Coronary artery (tissue), 2 donors: ENCODE measurements at regions not wholly inside any gene's neighbourhood (a gene's known extent, or its start where the extent isn't known, plus 50 kb on each side); places are given as distances from the start of the nearest gene placed in this dataset.

Source experiments
- DNase-seq: peaks from one replicate; pipeline ENCODE4 v3.0.0-alpha.2; 2017; ENCODE audit warnings: low spot score
- H3K27ac ChIP-seq, 2 donors: fragments of 200-600 bp; sonication (generic); one replicate each; pipeline ENCODE4 v1.5.1; 2016 to 2019
- H3K4me3 ChIP-seq: fragments of 200-600 bp; sonication (generic); 2 replicates; pipeline ENCODE4 v1.5.1; 2016; ENCODE audit warnings: mild to moderate bottlenecking, moderate library complexity
- TF ChIP-seq, protein P1 (sequence below): fragments of 200-600 bp; sonication (generic); IDR thresholded peaks from one replicate; pipeline ENCODE4 v1.5.1; 2019; ENCODE audit warnings: antibody characterized with exemption

GRCh38 chr13:86446311-86446710, 647.1 kb upstream of the SLITRK6 start:
- no peak for DNase-seq
- Histone ChIP-seq H3K4me3 (no peak overlapping the region), H3K27ac (no peak overlapping the region)
- TF ChIP-seq, protein P1, sequence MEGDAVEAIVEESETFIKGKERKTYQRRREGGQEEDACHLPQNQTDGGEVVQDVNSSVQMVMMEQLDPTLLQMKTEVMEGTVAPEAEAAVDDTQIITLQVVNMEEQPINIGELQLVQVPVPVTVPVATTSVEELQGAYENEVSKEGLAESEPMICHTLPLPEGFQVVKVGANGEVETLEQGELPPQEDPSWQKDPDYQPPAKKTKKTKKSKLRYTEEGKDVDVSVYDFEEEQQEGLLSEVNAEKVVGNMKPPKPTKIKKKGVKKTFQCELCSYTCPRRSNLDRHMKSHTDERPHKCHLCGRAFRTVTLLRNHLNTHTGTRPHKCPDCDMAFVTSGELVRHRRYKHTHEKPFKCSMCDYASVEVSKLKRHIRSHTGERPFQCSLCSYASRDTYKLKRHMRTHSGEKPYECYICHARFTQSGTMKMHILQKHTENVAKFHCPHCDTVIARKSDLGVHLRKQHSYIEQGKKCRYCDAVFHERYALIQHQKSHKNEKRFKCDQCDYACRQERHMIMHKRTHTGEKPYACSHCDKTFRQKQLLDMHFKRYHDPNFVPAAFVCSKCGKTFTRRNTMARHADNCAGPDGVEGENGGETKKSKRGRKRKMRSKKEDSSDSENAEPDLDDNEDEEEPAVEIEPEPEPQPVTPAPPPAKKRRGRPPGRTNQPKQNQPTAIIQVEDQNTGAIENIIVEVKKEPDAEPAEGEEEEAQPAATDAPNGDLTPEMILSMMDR: no peak

- TF ChIP-seq, protein P1: no peak
- no peak for DNase-seq
- Histone ChIP-seq H3K4me3 (no peak overlapping the region), H3K27ac (no peak overlapping the region)
Measured at GRCh38 chr13:86447479-86447878, 648.3 kb upstream of the SLITRK6 start.

GRCh38 chr13:86462011-86462410, 662.8 kb upstream of the SLITRK6 start:
- Histone ChIP-seq H3K27ac (no peak overlapping the region), H3K4me3 (no peak overlapping the region)
- DNase-seq: no peak
- TF ChIP-seq, protein P1: no peak

DNA sequence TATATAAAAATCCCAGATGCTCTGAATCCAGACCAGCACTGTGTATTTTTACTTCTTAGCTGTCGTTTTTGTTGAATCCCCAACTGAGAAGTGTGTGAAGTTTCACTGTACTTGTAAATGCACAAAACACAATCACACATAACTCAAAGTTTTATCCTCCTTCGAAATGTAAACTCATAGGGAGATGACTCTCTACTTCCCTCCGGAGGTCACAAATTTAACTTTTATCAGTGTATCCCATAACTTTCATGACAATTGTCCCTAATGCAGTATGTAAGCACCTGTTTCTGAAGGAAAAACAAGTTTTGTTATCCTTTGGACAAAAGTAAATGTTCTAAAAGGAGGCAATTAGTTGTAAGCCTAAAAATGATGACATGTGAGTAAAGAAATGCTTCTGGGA, 665.0 kb upstream of the SLITRK6 start:
- DNase-seq: no peak
- TF ChIP-seq, protein P1: no peak
- H3K27ac ChIP-seq: no peak overlapping the region
- H3K4me3 ChIP-seq: no peak overlapping the region

DNA sequence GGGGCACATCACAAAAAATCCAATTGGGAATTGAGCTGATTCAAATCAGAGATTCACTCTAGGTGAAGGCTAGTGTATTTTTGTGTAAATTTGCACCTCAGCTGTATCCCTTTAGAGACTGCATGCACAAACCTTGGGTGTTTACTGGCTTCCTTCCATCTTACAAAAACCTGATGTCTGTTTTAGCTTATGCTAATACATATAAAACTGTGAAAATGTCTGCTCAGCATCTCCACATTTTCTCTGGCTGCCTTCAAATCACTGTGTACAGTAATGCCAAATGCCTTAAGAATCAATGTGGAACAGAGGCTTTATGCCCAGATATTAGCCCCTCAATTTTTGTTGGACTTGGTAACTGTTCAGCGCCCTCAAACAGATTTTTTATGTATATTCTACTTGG, 675.8 kb upstream of the SLITRK6 start:
- Histone ChIP-seq H3K27ac (no peak overlapping the region), H3K4me3 (no peak overlapping the region)
- no peak for DNase-seq
- TF ChIP-seq, protein P1: no peak

DNA sequence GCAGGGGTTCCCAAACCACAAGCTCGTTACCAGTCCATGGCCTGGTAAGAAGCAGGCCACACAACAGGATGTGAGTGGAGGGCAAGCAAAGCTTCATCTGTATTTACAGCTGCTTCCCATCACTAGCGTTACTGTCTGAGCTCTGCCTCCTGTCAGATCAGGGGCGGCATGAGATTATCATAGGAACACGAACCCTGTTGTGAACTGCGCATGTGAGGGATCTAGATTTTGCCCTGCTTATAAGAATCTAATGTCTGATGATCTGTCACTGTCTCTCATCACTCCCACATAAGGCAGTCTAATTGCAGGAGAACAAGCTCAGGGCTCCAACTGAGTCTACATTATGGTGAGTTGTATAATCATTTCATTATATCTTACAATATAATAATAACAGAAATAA, 677.4 kb upstream of the SLITRK6 start:
- TF ChIP-seq, protein P1: no peak

GRCh38 chr13:86486582-86486981, 687.4 kb upstream of the SLITRK6 start:
- no peak overlapping the region for H3K27ac ChIP-seq
- TF ChIP-seq, protein P1: no peak
- H3K4me3 ChIP-seq: no peak overlapping the region
- DNase-seq: no peak

More for the DNA sequence above, 677.4 kb upstream of the SLITRK6 start:
- DNase-seq: no peak
- no peak overlapping the region for H3K4me3 ChIP-seq
- no peak overlapping the region for H3K27ac ChIP-seq
